ENCODE measurements at regions not wholly inside any gene's neighbourhood (a gene's known extent, or its start where the extent isn't known, plus 50 kb on each side); places are given as distances from the start of the nearest gene placed in this dataset.

DNA sequence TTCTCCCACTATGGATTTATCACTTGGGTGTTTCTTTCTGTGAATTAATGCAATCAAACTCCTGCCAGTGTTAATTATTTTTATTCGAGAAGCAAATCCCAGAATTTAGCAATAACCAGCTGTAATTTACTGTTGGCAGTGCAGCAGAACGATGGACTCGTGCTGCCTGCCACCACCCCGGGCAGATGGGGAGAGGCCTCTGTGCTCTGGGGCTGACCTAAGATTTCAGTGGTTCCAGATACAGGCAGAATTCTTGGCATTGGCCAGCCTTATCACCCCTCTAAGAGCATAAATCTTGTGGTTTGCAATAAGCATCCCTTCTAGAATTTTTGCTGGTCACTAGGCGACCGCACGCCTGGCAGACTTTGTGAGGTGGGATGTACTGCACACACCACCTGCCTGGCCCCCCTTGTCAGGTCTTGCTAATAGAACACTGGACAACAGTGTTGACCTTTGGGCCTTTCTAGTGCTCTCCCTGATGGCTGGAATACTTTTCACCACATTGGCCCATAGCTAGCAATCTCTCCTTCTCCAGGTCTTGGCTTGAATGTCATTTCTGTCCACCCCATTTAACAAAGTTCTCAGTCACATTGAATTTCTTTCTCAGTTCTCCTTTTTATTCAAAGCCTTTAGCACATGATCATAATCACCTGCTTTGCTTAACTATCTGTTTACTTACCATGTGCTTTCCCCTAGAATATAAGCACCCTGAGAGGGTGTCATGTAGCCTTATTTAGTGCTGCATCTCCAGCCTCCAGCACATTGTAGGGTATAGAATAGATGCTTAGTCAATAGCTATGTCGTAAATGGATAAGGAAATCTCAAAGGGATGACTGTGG is 122.1 kb upstream of the DYNLRB2 start:
- DNase-seq: no peak

DNA sequence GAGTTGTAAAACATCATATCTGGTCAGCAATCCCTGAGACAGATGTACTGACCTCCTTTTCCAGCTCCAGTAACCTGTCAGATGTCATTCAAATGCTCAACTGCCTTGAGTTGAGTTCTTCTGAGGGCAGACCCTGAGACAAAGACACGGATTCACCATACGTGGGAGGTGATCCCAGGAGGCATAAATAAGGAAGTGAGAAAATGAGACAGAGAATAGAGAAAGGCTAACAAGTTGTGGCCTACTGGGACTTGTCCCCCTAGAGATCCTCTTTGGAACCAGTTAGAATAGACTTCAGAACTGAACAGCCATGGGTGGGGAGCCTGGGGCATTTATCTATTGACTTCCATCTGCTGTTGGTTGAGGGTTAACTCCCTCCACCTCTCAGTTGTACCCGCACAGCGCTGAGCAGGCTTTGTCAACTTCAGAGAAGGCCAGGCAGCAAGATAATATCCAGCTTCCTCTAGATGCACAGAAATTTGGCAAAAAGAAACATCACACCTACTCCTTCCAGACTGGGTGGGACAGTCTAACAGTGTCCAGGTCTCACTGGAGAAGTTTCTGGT is 123.0 kb upstream of the DYNLRB2 start:
- no peak for DNase-seq

DNA sequence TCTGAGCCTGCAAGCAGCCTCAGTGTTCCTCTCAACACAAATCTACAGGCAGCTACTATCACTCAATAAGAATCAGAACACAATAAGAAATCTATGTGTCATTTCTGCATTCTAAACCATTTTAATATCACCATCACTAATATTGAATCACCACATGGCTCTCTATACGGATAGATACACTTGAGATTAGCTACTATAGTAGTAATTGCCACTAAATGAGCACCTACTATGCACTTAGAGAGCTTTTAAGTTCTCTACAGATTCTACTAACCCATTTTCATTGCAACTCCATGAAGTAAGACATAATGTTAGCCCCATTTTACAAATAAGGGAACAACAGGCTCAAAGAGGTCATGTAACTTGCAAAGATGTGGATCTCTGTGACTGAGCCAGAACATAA is 132.8 kb upstream of the DYNLRB2 start:
- no peak for DNase-seq

DNA sequence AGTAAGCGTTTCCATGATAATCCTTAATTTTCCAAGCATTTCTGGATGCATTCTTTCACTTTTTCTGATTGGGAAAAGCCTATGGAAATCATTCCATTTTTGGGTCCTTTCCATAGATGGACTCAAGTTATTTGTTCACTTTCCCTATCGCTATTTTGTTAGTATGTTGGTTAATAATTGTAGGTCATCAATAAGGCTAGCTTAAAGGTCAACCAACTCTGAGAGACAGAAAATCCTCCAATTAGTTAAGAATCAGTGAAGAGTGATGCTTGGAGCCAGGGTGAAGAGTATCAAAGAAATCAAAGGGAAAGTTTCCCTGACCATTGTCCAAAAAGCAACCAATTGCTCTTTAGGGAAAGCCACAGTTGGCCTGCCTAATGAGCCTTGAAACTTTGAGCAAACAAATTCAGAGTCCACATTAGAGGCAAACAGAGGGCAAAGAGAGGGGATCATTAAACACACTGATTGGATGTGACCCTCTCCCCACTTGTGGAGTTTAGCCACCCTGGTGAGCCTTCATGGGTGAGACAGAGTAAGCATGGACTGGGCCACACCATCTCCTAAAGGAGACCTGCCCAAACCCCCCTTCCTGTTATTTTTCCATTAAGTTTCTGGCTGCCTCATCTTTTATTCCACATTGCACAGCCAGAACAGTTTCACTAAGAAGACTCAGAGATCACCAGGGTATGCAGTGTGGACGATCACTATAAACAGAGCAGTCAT is 133.4 kb upstream of the DYNLRB2 start:
- DNase-seq: no peak

GRCh38 chr16:80404847-80405246 is 135.9 kb upstream of the DYNLRB2 start:
- DNase-seq: no peak

- no peak for DNase-seq
Observed at GRCh38 chr16:80403894-80404293, 136.9 kb upstream of the DYNLRB2 start.

DNA sequence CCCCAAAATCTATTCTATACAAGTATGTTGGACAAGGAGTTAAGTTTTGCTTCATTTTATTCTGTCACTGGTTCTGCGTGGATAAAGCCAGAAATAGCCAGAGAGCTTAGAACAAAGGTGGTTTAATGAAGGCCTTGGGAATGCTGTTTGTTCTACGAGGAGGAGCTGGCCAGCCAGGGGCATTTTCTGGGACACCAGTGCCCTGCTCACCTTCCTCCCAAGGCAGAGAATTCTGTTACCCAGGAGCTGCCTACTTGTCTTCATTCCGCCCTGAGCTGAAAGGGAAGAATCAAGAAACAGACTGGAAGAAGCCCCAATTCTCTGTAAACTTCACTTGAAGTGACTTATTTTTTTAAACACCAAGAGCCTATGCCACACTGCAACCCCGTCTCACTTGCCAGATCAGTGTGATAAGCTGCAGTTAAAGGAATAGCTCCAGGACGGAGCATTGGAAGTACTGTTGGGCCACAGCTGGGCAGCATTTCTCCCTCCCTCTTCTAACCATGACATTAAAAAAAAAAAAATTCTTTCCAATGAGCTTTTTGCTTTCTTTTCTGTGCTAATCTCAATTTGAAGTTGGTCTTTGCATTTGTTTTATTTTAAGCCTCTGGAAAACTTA is 149.8 kb upstream of the DYNLRB2 start:
- DNase-seq: no peak

DNA sequence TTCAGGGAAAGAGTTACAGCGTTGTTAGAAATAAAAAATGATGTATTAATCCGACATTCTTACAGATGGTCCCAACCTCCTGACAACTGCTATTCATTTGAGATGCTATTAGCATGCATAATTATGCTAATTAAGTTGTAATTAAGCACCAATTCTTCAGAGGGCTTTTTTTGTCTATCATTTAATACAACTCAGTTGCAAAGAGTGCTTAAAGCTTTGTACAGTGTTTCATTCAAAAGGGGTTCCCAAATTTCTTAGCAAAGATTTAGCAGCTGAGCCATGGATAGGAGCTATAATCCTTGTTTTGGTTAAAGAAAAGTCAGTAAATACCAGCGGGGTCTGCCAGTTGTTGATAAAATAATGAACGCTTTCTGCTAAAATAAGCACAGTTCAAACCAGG is 150.7 kb upstream of the DYNLRB2 start:
- no peak for DNase-seq

- DNase-seq: no peak
Observed at GRCh38 chr16:80389338-80389737, 151.5 kb upstream of the DYNLRB2 start.

DNA sequence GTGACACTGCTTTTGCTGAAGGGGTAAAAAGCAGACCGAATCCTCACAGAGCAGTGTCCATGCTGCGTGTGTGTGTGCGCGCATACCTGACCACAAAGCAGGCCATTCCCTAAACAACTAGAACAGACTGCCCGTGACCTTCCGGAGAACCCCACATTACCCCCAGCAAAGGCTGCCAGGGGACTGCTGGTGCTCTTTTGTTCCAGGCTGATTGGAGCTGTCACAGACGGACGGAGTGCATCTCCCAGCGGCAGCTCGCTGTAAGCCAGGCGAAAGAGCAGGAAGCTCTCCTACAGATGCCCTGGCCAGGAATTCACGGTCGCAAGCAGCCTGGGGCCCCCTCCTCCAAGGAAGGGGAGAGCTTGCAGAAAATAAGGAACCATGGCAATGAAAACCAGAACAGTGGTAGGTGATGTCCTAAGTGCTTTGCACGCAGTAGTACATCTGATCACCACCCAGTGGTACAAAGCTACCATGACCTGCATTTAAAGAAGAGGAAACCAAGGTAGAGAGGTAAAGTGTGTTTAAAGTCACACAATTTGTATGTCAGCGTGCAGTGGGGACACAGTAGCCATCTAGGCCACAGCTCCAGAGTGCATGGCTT is 153.4 kb upstream of the DYNLRB2 start:
- DNase-seq: no peak

DNA sequence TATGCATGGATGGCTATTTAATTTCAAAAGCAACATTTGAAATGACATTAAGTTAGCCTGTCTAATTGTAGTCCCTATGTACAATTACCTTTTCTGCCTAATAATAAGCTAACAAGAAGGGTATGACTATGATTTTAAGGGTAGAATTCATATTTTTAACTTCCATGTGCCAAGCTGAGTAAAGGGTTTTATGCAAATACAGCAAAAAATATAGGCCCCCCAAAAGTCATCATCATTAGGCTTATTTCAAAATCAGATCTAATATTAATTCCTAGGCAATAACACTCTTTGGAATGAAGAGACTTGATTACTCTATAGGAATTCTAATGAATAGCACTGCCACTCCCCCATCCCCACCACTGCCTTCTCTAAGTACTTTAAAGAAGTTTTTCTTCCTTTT is 155.9 kb upstream of the DYNLRB2 start:
- DNase-seq: no peak

DNA sequence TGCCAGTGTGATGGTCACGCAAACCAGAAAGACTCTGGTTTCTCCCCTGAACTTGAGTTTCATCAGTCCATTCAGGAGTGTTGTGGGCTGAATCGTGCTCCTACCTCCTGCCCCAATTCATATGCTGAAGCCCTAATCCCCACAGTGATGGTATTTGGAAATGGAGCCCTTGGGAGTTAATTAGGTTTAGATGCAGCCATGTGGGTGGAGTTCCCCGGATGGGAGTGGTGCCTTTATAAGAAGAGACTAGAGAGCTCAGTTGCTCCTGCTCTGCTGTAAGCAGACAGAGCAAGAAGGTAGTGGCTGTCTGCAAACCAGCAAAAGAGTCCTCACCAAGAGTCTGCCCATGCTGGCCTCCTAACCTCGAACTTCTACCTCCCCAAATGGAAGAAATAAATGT is 160.3 kb upstream of the DYNLRB2 start:
- DNase-seq: no peak

GRCh38 chr16:80377096-80377956 is 163.5 kb upstream of the DYNLRB2 start:
- no peak for DNase-seq

DNA sequence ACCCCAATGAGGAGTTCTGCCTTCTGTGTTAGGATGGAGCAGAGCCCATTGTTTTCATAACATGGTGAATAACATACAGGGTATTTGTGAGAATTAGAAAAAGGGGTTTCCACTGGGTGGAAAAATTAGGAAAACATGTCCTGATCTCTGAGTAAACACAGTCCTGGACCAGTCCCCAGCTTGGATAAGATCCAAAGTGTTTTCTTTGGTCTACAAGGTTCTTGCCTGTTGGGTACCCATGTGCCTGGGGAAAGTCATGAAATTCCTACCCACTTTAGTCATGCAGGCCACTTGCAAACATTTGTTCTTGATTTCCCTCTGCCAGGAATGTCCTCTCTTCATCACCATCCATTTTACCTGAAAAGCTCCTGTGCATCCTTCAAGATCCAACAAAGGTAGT is 164.8 kb upstream of the DYNLRB2 start:
- DNase-seq: no peak

DNA sequence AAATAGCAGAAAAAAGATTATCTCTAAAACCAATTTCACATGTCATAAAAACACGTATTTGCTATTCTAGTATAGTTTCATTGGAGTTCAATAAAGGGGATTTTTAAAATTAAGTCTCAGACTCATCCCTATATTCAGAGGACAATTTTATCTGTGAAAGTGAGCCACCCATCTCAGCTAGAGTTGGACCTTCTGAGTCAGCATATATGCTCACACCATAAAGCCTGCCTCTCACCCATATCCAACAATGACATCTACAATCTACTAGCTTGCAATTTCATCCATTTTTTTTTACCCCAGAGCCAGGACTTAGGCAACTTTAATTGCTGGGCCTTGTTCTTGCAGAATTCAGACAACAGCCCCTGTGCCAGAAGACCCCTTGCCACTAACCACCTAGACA is 165.3 kb upstream of the DYNLRB2 start:
- DNase-seq: no peak

GRCh38 chr16:80372341-80372740 is 168.5 kb upstream of the DYNLRB2 start:
- no peak for DNase-seq

- DNase-seq: peak; percentile 33
Observed at GRCh38 chr16:80369138-80369958, 171.4 kb upstream of the DYNLRB2 start.

DNA sequence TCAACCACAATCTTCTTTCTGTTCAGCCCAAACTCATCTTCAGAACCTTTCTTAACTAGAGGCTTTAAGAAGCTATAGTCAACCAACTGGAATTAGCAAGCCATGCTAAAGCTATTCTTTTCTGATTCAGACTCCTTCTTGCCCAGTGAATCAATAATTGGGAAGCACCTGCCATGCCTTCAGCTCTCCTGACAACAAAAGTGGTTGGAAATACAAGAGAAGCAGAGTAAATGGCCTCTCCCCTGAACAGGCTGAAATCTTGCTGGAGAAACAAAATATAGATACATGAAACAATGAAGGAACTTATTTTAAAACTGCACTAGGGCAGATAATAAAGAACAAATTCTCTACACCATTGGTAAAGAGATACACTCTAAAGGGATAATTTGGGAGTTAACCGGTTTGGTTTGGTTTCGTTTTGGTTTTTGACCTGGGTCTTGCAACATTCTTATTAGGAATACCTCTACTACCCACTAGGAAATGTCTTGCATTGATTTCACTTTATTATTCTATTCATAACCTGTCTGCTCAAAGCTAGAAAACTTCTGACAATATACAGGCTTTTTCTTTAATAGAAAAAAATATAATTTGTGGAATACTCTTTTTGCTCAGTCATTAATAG is 173.6 kb upstream of the DYNLRB2 start:
- no peak for DNase-seq

GRCh38 chr16:80366023-80366422 is 174.8 kb upstream of the DYNLRB2 start:
- no peak for DNase-seq

DNA sequence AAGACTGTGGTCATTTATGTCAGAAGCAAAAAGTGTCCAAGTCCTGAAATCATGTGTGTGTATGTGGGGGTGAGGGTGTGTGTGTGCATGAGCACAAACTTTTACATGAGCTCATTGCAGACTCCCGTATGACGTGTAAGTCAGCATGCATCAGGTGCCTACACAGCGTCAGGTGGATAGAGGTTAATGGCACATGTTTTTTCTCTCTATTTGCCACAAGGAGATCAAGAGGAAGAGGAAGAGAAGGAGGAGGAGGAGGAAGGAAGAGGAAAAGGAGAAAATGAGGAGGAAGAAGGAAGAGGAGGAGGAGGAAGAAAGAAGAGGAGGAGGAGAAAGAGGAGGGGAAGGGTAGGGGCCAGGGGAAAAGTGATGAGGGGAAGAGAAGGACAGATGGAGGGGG is 178.0 kb upstream of the DYNLRB2 start:
- DNase-seq: no peak

GRCh38 chr16:80356365-80356764 is 184.4 kb upstream of the DYNLRB2 start:
- no peak for DNase-seq
